Ovary (tissue), 7 donors: ENCODE measurements at regions not wholly inside any gene's neighbourhood (a gene's known extent, or its start where the extent isn't known, plus 50 kb on each side); places are given as distances from the start of the nearest gene placed in this dataset.

Experiments used
- DNase-seq, 5 donors: peaks; one replicate each; pipeline ENCODE4 v3.0.0-alpha.2; 2019 to 2020
- H3K27ac ChIP-seq, 2 donors: fragments of 200-600 bp; one replicate each; pipeline versions ENCODE4 v1.5.1 to v1.8.0; 2019 to 2022
- H3K27me3 ChIP-seq: fragments of 200-600 bp; one replicate; pipeline ENCODE4 v1.8.0; 2022
- H3K36me3 ChIP-seq: fragments of 200-600 bp; sonication (generic); one replicate; pipeline ENCODE4 v1.5.1; 2019
- H3K4me1 ChIP-seq: one replicate; pipeline ENCODE4 v1.8.1; 2013; ENCODE audit warnings: mild to moderate bottlenecking, moderate library complexity; ENCODE audit not compliant: insufficient read depth
- H3K4me3 ChIP-seq: fragments of 200-600 bp; sonication (generic); one replicate; pipeline ENCODE4 v1.5.1; 2017
- H3K9me3 ChIP-seq, 2 donors: fragments of 200-600 bp in 1 of 2; sonication (generic) in 1 of 2; one replicate each; pipeline versions ENCODE4 v1.5.1 to v1.8.1; 2013 to 2019; ENCODE audit warnings: mild to moderate bottlenecking in 1 of 2, moderate library complexity in 1 of 2
- EP300 ChIP-seq: sonication (generic); formaldehyde crosslinking; IDR thresholded peaks from one replicate; pipeline ENCODE4 v1.6.1; 2017; ENCODE audit warnings: antibody characterized with exemption
- POLR2A ChIP-seq: fragments of 450-650 bp; IDR thresholded peaks from one replicate; pipeline ENCODE4 v1.6.1; 2017; ENCODE audit warnings: antibody characterized with exemption, mild to moderate bottlenecking, moderate library complexity
- WGBS, 3 donors: extraction: QIAGEN DNeasy Blood & Tissue Kit in 1 of 3; methylation state at CpG; one replicate each; pipeline versions ENCODE4 v1.1.5 to v1.1.7; 2013 to 2017; 5-methylcytosine and 5-hydroxymethylcytosine counted together
- intact Hi-C, 4 donors: fragments of 100-400 bp; cut with DNase I; formaldehyde crosslinking; loops; one replicate each; pipeline versions ENCODE4 v1.11.0 to v1.15.1; 2022 to 2023
- TF ChIP-seq, protein P1 (sequence below), 3 donors: fragments of 450-650 bp in 2 of 3; fragments of 200-600 bp in 1 of 3; IDR thresholded peaks; one replicate each; pipeline versions ENCODE4 v1.5.1 to v1.8.0; 2016 to 2022; ENCODE audit warnings: antibody characterized with exemption in 3 of 3, mild to moderate bottlenecking in 1 of 3
- donor health status: DM: no; HTN: no; CAD: no; lungs with moderate emphysema.
- donor health status: DM: no; HTN: no; CAD: no.
- donor health status: Bipolar disorder and iron deficiency.
- donor health status: DM: no; HTN: no; CAD: no.
- donor health status: DM: yes; HTN: yes; CAD: no.

GRCh38 chr22:44583061-44583760, 85.2 kb upstream of the RTL6 start:
- Histone ChIP-seq H3K27me3 (no peaks in the 10 kb centered on the region), H3K27ac (no peak overlapping the region), H3K4me1 (no peaks in the 10 kb centered on the region), H3K9me3 (no peaks in the 10 kb centered on the region), H3K36me3 (no peaks in the 10 kb centered on the region), H3K4me3 (no peak overlapping the region)
- intact Hi-C loops = no loop called here
- TF ChIP-seq POLR2A (no peak), EP300 (no peak)
- TF ChIP-seq, protein P1, sequence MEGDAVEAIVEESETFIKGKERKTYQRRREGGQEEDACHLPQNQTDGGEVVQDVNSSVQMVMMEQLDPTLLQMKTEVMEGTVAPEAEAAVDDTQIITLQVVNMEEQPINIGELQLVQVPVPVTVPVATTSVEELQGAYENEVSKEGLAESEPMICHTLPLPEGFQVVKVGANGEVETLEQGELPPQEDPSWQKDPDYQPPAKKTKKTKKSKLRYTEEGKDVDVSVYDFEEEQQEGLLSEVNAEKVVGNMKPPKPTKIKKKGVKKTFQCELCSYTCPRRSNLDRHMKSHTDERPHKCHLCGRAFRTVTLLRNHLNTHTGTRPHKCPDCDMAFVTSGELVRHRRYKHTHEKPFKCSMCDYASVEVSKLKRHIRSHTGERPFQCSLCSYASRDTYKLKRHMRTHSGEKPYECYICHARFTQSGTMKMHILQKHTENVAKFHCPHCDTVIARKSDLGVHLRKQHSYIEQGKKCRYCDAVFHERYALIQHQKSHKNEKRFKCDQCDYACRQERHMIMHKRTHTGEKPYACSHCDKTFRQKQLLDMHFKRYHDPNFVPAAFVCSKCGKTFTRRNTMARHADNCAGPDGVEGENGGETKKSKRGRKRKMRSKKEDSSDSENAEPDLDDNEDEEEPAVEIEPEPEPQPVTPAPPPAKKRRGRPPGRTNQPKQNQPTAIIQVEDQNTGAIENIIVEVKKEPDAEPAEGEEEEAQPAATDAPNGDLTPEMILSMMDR (IDR thresholded peaks at IDR 0.05) = no peak
- WGBS, 3 donors = 33 to 50% (median 40%) methylated on average over 15 of the region's 15 CpGs
- DNase-seq = peak in 2 of 5 donors; percentile 7 to 17

GRCh38 chr22:44582016-44582415, 84.0 kb upstream of the RTL6 start:
- H3K4me3 ChIP-seq = no peak overlapping the region
- H3K27ac ChIP-seq = no peak overlapping the region
- peak in 3 of 5 donors; percentile 5 to 25 (median 10) for DNase-seq
- H3K36me3 ChIP-seq = no peaks in the 10 kb centered on the region
- H3K9me3 ChIP-seq = no peaks in the 10 kb centered on the region
- H3K27me3 ChIP-seq = no peaks in the 10 kb centered on the region
- intact Hi-C loops = no loop called here
- no peaks in the 10 kb centered on the region for H3K4me1 ChIP-seq
- 90 to 95% (median 93%) methylated on average over 10 of the region's 10 CpGs for WGBS, 3 donors
- TF ChIP-seq POLR2A (no peak), EP300 (no peak)
- TF ChIP-seq, protein P1 (IDR thresholded peaks at IDR 0.05) = no peak

DNA sequence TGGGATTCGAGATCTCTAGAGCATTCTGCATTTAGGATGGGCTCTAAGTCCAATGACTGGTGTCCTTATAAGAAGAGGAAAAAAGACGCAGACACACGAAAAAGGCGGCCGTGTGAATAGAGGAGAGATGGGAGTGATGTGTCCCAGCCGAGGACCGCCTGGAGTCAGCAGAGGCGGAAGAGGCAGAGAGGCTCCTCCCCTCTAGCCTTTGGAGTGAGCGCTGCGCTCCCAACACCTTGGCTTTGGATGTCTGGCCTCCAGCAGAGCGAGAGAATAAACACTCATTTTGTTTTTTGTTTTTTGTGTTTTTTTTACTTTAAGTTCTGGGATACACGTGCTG, 83.0 kb upstream of the RTL6 start:
- no peaks in the 10 kb centered on the region for H3K9me3 ChIP-seq
- H3K4me3 ChIP-seq = no peak overlapping the region
- no peaks in the 10 kb centered on the region for H3K4me1 ChIP-seq
- H3K27ac ChIP-seq = no peak overlapping the region
- intact Hi-C loops = no loop called here
- H3K36me3 ChIP-seq = no peaks in the 10 kb centered on the region
- TF ChIP-seq, protein P1 (IDR thresholded peaks at IDR 0.05) = no peak
- TF ChIP-seq POLR2A (no peak), EP300 (no peak)
- 81 to 89% (median 84%) methylated on average over 12 of the region's 12 CpGs for WGBS, 3 donors
- DNase-seq = peak in 3 of 5 donors; percentile 1 to 10 (median 2)
- H3K27me3 ChIP-seq = no peaks in the 10 kb centered on the region

- Histone ChIP-seq H3K36me3 (no peaks in the 10 kb centered on the region), H3K4me1 (no peaks in the 10 kb centered on the region), H3K27ac (no peak overlapping the region), H3K4me3 (no peak overlapping the region), H3K27me3 (no peaks in the 10 kb centered on the region), H3K9me3 (no peaks in the 10 kb centered on the region)
- WGBS, 3 donors = 78 to 81% (median 80%) methylated on average over 22 of the region's 22 CpGs
- DNase-seq = peak in 4 of 5 donors; percentile 4 to 17 (median 6)
- intact Hi-C loops = no loop called here
- TF ChIP-seq EP300 = no peak
- TF ChIP-seq POLR2A = no peak
- TF ChIP-seq, protein P1 (IDR thresholded peaks at IDR 0.05) = no peak
Measured at GRCh38 chr22:44580176-44581095, 82.4 kb upstream of the RTL6 start.
